NCI-H146 (cell line): ENCODE measurements at regions not wholly inside any gene's neighbourhood (a gene's known extent, or its start where the extent isn't known, plus 50 kb on each side); places are given as distances from the start of the nearest gene placed in this dataset.
A peak's percentile ranks its signal among the peaks of the same experiment; 100 is the strongest.
"Not testable (repeated sequence)": the region's sequence is repeated elsewhere in the genome, so short reads cannot be mapped to it uniquely, and the experiment has no call there.

Experiments
- DNase-seq: peaks from one replicate; lab custom pipeline; 2025; lab: John Stamatoyannopoulos, UW

DNA sequence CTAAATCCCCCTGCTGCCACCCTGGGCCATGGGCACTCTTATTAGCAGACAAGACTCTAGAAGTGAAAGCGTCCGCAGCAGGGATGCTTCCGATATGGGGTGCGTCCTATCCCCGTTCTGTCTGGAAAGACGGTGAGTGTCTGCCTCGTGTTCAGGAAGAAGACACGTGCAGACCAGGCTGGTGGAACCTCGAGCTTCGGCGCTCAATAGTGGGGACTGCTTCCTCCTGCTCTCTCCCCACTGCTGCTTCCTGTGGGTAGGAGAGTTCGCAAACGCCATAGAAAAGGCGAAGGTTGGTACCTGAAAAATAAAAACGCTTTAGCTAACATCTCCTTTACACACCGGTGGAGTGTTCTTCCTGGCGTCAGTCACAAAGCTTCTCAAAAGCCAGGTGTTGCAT is 67.7 kb upstream of the LYZL2 start:
- DNase-seq, result not testable (repeated sequence)

DNA sequence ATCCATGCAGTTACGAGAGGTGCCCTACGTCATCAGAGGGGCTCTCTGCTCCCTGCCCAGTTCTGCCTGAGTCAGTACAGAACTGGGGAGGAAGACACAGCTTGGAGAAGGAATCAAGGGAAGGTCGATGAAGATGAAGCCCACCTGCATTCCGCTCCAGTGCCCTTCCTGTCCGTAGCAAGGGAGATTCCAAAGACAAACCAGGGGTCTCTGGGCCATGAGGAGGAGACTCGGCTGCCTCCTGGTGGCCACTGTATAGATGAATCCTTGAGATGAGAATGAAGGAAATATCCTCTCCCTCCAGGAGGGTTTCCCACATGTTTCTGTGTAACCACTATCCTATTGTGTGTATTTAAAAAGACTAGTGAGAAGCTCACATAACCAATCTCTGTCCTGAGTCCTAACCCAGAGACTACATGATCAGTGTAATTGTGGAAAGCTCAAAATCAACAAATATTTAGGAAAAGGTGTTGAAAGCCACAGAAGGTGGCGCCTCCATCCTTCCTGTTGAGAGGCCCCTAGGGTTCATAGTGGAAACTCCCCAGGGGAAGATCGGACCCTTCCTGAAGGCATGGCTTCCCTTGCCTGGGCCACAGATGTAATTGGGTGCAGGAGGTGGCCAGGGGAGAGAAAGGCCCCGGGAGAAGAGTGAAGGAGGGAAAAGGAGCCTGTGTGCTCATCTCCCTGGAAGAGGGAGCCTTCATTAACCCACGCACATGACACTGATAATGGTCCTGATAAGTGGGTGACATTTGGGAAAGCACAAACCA is 67.0 kb upstream of the LYZL2 start:
- DNase-seq, result not testable (repeated sequence)

DNA sequence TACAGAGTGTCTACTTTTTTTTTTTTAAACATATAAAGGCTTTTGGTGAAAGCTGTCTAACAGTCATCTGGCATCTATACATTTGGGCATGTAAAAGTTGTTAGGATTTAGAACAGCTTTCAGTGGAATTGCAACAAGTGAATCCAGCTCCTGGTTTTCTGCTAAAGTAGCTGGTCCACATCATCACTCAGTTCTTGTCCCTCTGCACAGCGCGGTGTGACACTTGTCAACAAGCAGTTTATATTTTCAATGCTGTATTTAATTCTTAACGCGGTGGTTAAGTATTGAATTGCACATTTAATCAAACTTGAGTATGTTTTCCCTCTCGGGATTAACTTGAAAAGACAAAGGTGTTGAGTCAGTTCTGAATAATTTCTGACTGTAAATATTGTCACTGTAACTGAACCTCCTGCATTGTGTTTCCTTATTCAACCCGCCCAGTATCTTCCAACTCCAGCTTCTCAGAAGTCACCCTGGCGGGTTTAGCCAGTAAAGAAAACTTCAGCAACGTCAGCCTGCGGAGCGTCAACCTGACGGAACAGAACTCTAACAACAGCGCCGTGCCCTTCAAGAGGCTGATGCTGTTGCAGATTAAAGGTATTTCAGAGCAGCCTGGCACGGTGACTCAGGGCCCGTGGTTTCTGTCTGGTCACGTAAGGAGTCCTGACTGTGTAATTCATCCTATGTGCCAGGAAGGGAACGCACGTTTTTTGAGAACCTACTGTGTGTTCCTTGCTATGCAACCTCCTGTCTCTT is 66.1 kb upstream of the LYZL2 start:
- not testable (repeated sequence) for DNase-seq

DNA sequence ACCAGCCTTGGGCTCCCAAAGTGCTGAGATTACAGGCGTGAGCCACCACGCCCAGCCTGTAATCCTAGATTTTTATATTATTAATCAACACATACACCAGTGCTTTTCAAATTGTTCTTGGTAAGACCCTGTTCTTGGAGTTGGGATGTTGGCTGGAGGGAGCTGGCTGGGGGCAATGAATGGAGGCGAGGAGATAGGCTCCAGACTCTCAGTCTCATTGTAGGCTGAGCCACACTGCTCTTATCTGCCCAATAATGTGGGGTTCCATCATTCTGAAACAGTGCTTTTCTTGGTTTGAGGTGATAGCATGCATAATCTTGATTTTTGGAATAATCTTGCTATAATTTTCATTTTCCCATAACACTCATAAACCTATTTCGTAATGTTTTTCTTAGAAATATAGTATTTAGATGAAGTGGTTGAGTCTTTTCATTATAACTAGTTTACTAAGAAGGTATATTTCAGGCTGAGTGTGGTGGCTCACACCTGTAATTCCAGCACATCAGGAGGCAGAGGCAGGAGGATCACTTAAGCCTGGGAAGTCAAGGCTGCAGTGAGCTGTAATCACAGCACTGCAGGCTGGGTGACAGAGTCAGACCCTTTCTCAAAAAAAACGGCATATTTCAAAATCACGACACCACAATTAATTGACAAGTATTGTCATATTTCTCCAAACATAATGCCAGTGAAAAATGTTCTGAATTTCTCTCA is 65.1 kb upstream of the LYZL2 start:
- no peak for DNase-seq

DNA sequence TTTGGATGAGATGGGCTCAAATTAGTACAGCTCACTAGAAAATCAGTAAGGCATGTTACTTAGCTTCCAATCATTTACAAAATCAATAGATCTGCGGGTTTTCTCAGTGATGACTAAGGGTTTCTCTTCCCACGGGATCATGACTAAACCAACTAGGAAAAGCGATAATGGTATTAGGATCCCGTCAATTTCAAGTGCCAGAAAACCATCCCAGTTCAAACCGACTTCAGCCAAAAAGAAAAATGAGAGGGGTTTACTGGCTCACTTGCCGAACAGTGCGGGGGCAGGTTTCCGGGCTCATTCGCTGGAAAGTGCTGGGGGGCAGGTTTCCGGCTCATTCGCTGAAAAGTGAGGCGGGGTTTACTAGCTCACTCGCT is 62.1 kb upstream of the LYZL2 start:
- DNase-seq, result no peak

DNA sequence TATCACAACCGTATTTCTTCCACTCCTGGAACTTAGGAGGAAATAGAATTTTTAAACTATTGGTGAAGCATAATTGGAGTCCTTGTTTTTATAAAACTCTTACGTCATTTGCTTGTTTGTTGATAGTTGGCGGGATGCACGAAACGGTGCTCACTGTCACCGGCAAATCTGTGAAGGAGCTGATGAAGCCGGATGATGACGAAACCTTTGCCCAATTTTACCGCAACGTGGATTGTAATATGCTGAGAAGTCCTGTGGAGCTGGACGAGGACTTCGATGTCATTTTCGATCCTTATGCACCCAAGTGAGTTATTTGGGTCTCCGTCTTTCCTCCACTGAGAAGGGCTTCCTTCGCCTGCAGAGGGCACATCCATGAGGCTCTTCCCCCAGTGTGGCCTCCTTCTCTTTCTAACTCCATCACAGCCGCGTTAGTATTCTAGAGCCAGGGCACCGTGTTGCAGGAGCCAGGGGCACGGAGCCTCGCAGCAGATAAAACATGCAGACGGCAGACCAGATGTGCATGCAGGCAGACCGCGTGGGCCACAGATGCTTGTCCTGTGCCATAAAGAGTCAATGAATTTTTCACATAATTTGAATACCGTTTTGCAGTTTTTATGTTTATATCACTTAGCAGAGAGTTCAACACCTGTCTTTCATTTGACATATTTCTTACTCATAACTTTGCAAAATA is 61.5 kb upstream of the LYZL2 start:
- DNase-seq, result not testable (repeated sequence)

DNA sequence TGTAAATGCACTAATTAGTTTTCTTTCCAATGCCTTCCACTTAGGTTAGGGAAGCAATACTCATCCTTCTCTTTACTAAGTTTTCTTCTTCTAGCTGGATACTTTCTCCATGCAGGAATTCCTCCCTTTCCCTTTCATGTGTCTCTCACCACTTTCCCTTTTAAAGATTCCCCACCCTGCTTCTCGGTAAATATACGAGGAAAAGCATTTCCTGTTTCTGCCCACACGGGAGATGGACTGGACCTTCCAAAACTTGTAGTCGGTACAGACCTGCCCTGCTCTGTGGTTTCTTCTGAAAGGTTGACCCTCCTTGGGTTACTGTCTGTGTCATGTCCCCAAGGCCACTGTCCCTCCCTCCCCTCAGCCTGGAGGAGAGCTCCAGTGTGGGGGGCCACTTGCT is 58.9 kb upstream of the LYZL2 start:
- DNase-seq, result no peak

DNA sequence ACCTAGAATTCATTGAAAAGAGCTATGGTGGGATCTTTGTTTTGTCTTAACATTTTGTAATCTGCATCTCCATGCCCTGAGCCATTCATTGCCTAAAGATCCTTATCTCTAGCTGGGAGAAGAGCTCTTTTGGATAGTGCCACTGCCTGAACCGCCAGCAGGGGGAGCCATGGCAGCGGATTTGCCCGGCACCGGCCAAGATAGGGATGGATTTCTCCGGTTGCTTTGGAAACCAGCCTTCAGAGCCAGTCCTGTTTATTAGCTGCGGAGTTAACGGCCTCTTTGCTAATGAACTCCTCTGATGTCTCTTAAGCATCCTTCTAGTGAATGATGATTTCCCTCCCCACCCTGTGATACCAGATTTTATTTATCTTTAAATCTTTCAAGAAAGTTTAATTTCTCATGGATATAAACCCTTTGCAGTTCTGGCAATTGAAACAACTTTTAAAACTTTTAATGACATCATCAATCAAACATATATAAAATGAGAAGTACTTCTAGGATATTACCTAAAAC is 58.2 kb upstream of the LYZL2 start:
- DNase-seq, result peak; percentile 31

DNA sequence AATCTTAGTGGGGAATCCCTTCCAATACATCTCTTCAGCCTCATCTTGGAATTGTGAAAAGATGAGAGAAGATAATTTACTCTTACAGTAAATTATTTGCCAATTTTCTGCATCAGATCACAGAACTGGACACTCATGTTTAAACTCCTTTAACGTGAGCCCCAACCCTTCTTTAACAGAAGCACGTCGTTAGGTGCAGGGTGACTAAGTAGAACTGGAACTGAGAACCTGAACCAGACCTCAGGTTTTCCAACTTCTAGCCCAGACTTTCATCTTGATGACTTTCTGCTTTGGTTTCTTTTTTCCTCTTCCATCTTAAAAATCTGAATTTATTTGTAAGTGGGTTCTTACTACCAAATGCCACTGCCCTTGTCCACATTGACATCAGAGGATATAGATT is 57.2 kb upstream of the LYZL2 start:
- DNase-seq, result no peak

DNA sequence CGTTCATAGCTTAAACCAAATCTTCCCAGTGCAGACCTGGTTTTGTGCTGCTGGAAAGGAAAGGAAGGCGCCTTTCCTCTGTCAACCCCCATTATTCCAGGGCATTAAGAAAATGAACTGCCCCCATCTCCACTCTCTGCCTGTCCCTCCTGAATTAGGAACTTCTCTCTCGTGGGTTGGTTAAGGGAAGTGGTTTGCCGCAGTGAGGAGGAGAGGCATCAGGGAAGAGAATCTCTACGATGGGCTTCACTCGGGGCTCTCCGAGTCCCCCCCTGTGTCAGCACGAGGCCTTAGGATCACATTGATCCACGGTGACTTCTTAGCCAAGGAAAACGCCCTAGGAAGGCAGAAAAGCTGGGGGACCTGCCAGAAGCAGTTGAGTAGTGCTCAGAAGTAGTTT is 53.9 kb upstream of the LYZL2 start:
- no peak for DNase-seq

DNA sequence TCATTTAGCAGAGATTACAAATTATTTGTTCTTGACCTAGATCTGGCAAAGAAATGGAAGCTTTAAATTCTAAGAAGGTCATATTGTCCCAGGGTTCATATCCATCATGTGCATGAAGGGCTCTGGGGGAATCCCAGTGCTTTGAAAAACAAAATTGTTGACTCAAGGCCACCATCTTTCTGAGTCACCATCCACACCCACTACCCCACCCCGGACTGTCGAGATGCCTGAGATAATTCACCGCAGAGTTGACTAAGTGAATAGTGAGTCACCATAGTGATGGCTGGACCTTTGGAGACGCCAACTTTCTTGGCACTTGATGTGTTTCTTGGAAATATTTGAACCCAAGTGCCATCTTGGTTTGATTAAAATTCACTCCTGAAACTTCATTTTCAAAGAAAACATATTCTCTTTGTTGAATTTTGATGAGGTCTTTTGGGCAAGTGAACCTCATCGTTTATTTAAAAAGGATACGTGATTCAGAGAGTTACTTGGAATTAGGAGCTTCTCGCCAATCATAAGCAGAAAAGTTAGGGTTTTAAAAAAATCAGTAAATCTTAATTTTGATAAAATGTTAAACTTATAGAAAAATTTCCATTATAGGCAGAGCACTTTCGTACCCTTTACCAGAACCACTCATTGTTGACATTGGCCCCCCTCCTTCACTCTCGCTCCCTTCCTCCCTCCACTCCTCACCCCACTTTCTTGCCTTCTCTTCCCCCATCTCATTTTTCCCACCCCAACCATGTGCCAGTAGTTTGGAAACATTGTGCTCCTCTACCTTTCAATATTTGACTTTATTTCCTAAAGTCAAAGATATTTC is 53.0 kb upstream of the LYZL2 start:
- not testable (repeated sequence) for DNase-seq

DNA sequence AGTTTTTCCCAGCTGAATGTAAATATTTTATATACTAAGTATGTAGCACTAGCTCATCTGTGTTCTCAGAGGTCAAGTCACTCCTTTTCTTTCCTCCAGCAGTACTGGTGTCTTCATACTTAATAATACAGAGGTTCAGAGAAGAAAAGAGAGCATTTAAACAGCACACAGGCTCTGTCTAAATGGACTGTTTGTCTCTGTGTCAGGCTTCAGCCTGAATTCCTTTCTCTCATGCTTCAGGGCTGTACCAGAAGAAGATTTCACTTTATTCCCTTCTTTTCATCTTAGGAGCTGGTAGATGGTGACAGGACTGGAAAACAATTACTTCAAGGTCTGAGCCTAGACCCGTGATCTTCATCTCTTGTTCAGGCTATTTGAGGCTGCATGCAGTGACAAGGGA is 51.4 kb upstream of the LYZL2 start:
- DNase-seq, result no peak
